ENCODE measurements at regions not wholly inside any gene's neighbourhood (a gene's known extent, or its start where the extent isn't known, plus 50 kb on each side); places are given as distances from the start of the nearest gene placed in this dataset.

DNA sequence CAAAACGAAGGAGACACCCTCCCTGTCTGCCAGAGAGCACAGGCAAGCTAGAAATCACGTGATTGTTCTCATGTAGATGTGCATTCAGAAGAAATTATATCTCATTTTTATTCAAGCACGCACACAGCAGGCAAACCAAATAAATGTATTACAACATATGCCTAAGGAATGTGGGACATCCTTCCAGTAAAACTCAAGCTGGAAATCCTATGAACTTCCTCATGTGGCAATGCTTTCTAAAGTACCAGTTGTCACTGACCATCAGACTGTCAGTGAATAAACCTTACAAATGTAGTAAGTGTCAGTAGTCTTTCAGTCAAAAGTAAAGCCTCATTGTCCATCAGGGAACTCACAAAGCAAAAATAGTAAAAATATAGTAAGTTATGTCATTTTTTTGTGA, 350.1 kb upstream of the POM121L12 start:
- no peak for TF ChIP-seq EZH2phosphoT487 (conservative IDR thresholded peaks at IDR 0.05; ENCODE audit: low read length)
- no peaks in the 10 kb centered on the region for H3F3A ChIP-seq (ENCODE audit: insufficient read depth)
- H3K27ac ChIP-seq (ENCODE audit: low read depth, low read length) = no peak overlapping the region
- H4K20me1 ChIP-seq (ENCODE audit: low read depth, low read length) = no peaks in the 10 kb centered on the region
- no peaks in the 10 kb centered on the region for H3K36me3 ChIP-seq (ENCODE audit: low read length)
- H3K9ac ChIP-seq (ENCODE audit: low read length) = no peak overlapping the region
- no peaks in the 10 kb centered on the region for H3K9me2 ChIP-seq (replicated peaks; ENCODE audit: insufficient read depth, low read length)
- no peak overlapping the region for H3K4me3 ChIP-seq (ENCODE audit: insufficient read depth, low read length, poor library complexity, severe bottlenecking)
- no peak overlapping the region for H2AFZ ChIP-seq (ENCODE audit: low read depth, low read length, severe bottlenecking)
- H3K4me2 ChIP-seq (ENCODE audit: low read depth, low read length, poor library complexity, severe bottlenecking) = no peak overlapping the region
- no peaks in the 10 kb centered on the region for H3K9me3 ChIP-seq (ENCODE audit: insufficient read depth, low read length)
- H3K27me3 ChIP-seq (ENCODE audit: low read length) = no peaks in the 10 kb centered on the region
- no peaks in the 10 kb centered on the region for H3K79me2 ChIP-seq (ENCODE audit: insufficient read depth, low read length)

DNA sequence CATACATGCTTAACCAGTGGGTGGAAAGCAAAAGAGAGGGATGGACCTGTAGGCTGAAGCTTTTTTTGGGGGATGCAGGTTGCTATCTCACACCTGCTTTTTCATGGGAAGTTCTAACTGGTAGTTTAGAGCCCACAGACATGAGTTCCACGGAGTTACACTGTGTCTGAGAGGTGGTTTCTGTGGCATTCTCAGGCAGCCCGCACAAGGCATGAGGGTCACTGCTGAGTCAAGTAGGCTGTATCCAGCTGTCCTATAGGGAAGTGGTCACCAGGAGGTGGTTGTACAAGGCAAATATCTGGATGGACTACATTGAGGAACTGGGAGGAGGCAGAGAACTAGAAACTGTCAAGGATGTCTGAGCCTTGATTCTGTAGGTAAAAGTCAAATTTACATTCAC, 351.0 kb upstream of the POM121L12 start:
- H3K4me3 ChIP-seq (ENCODE audit: insufficient read depth, low read length, poor library complexity, severe bottlenecking) = no peak overlapping the region
- H3K79me2 ChIP-seq (ENCODE audit: insufficient read depth, low read length) = no peaks in the 10 kb centered on the region
- H3K9ac ChIP-seq (ENCODE audit: low read length) = no peak overlapping the region
- H3K9me3 ChIP-seq (ENCODE audit: insufficient read depth, low read length) = no peaks in the 10 kb centered on the region
- H4K20me1 ChIP-seq (ENCODE audit: low read depth, low read length) = no peaks in the 10 kb centered on the region
- H3K9me2 ChIP-seq (replicated peaks; ENCODE audit: insufficient read depth, low read length) = no peaks in the 10 kb centered on the region
- H2AFZ ChIP-seq (ENCODE audit: low read depth, low read length, severe bottlenecking) = no peak overlapping the region
- no peak for TF ChIP-seq EZH2phosphoT487 (conservative IDR thresholded peaks at IDR 0.05; ENCODE audit: low read length)
- TF ChIP-seq, protein P1, sequence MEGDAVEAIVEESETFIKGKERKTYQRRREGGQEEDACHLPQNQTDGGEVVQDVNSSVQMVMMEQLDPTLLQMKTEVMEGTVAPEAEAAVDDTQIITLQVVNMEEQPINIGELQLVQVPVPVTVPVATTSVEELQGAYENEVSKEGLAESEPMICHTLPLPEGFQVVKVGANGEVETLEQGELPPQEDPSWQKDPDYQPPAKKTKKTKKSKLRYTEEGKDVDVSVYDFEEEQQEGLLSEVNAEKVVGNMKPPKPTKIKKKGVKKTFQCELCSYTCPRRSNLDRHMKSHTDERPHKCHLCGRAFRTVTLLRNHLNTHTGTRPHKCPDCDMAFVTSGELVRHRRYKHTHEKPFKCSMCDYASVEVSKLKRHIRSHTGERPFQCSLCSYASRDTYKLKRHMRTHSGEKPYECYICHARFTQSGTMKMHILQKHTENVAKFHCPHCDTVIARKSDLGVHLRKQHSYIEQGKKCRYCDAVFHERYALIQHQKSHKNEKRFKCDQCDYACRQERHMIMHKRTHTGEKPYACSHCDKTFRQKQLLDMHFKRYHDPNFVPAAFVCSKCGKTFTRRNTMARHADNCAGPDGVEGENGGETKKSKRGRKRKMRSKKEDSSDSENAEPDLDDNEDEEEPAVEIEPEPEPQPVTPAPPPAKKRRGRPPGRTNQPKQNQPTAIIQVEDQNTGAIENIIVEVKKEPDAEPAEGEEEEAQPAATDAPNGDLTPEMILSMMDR (IDR thresholded peaks at IDR 0.05; ENCODE audit: insufficient read depth, low read length, poor library complexity, severe bottlenecking) = no peak
- H3K4me2 ChIP-seq (ENCODE audit: low read depth, low read length, poor library complexity, severe bottlenecking) = no peak overlapping the region
- H3K27me3 ChIP-seq (ENCODE audit: low read length) = no peaks in the 10 kb centered on the region
- no peak overlapping the region for H3K27ac ChIP-seq (ENCODE audit: low read depth, low read length)
- H3F3A ChIP-seq (ENCODE audit: insufficient read depth) = no peaks in the 10 kb centered on the region
- H3K36me3 ChIP-seq (ENCODE audit: low read length) = no peaks in the 10 kb centered on the region

- H3K27me3 ChIP-seq (ENCODE audit: low read length) = no peaks in the 10 kb centered on the region
- no peaks in the 10 kb centered on the region for H3K79me2 ChIP-seq (ENCODE audit: insufficient read depth, low read length)
- no peaks in the 10 kb centered on the region for H3K36me3 ChIP-seq (ENCODE audit: low read length)
- H3K9ac ChIP-seq (ENCODE audit: low read length) = no peak overlapping the region
- no peaks in the 10 kb centered on the region for H3K9me3 ChIP-seq (ENCODE audit: insufficient read depth, low read length)
- H3K27ac ChIP-seq (ENCODE audit: low read depth, low read length) = no peak overlapping the region
- no peaks in the 10 kb centered on the region for H3K9me2 ChIP-seq (replicated peaks; ENCODE audit: insufficient read depth, low read length)
- no peaks in the 10 kb centered on the region for H4K20me1 ChIP-seq (ENCODE audit: low read depth, low read length)
- no peak overlapping the region for H2AFZ ChIP-seq (ENCODE audit: low read depth, low read length, severe bottlenecking)
- no peak for TF ChIP-seq EZH2phosphoT487 (conservative IDR thresholded peaks at IDR 0.05; ENCODE audit: low read length)
- TF ChIP-seq, protein P1 (IDR thresholded peaks at IDR 0.05; ENCODE audit: insufficient read depth, low read length, poor library complexity, severe bottlenecking) = no peak
- H3F3A ChIP-seq (ENCODE audit: insufficient read depth) = no peaks in the 10 kb centered on the region
- H3K4me3 ChIP-seq (ENCODE audit: insufficient read depth, low read length, poor library complexity, severe bottlenecking) = no peak overlapping the region
- H3K4me2 ChIP-seq (ENCODE audit: low read depth, low read length, poor library complexity, severe bottlenecking) = no peak overlapping the region
Measured at GRCh38 chr7:52682993-52683392, 352.4 kb upstream of the POM121L12 start.

GRCh38 chr7:52670608-52671225, 364.7 kb upstream of the POM121L12 start:
- Histone ChIP-seq H3K4me3 (ENCODE audit: insufficient read depth, low read length, poor library complexity, severe bottlenecking) (no peak overlapping the region), H3K27me3 (ENCODE audit: low read length) (no peaks in the 10 kb centered on the region), H3K27ac (ENCODE audit: low read depth, low read length) (no peak overlapping the region), H4K20me1 (ENCODE audit: low read depth, low read length) (no peaks in the 10 kb centered on the region), H3K9ac (ENCODE audit: low read length) (no peak overlapping the region), H3F3A (ENCODE audit: insufficient read depth) (no peaks in the 10 kb centered on the region), H3K4me2 (ENCODE audit: low read depth, low read length, poor library complexity, severe bottlenecking) (no peak overlapping the region), H3K9me3 (ENCODE audit: insufficient read depth, low read length) (no peaks in the 10 kb centered on the region; the same call in 1 of the 2 replicates), H3K9me2 (replicated peaks; ENCODE audit: insufficient read depth, low read length) (no peaks in the 10 kb centered on the region), H3K79me2 (ENCODE audit: insufficient read depth, low read length) (no peaks in the 10 kb centered on the region), H3K36me3 (ENCODE audit: low read length) (no peaks in the 10 kb centered on the region), H2AFZ (ENCODE audit: low read depth, low read length, severe bottlenecking) (no peak overlapping the region)
- TF ChIP-seq, protein P1 (IDR thresholded peaks at IDR 0.05; ENCODE audit: insufficient read depth, low read length, poor library complexity, severe bottlenecking) = no peak
- TF ChIP-seq EZH2phosphoT487 (conservative IDR thresholded peaks at IDR 0.05; ENCODE audit: low read length) = no peak
